Stomach (tissue), 4 donors: ENCODE measurements at regions not wholly inside any gene's neighbourhood (a gene's known extent, or its start where the extent isn't known, plus 50 kb on each side); places are given as distances from the start of the nearest gene placed in this dataset.

Experiments used
- CTCF ChIP-seq, 7 experiments: fragments of 450-650 bp in 4 of 7; fragments of 200-600 bp in 3 of 7; sonication (generic) in 3 of 7; IDR thresholded peaks; one replicate each; pipeline ENCODE4 v1.5.1; 2016 to 2019; ENCODE audit warnings: antibody characterized with exemption in 7 of 7, control low read depth in 2 of 7, mild to moderate bottlenecking in 1 of 7
- POLR2A ChIP-seq, 4 donors: fragments of 450-650 bp; IDR thresholded peaks; one replicate each; pipeline ENCODE4 v1.6.1; 2016; ENCODE audit warnings: antibody characterized with exemption in 4 of 4, control low read depth in 2 of 4, mild to moderate bottlenecking in 1 of 4, moderate library complexity in 1 of 4
- POLR2AphosphoS5 ChIP-seq, 3 donors: sonication (generic); formaldehyde crosslinking; IDR thresholded peaks; one replicate each; pipeline ENCODE4 v1.6.1; 2016; ENCODE audit warnings: antibody characterized with exemption in 3 of 3

- no peak for TF ChIP-seq POLR2A (IDR thresholded peaks at IDR 0.05)
- no peak for TF ChIP-seq CTCF (IDR thresholded peaks at IDR 0.05)
- TF ChIP-seq POLR2AphosphoS5 (IDR thresholded peaks at IDR 0.05) = no peak
Measured at GRCh38 chr5:13248253-13248652, 696.2 kb downstream of the DNAH5 start.
